Neural progenitor cell (in vitro differentiated cells): ENCODE measurements at regions not wholly inside any gene's neighbourhood (a gene's known extent, or its start where the extent isn't known, plus 50 kb on each side); places are given as distances from the start of the nearest gene placed in this dataset.

Experiments
- CTCF ChIP-seq: fragments of 200-600 bp; sonication (generic); IDR thresholded peaks from 2 replicates; pipeline ENCODE4 v1.5.1; 2017; ENCODE audit warnings: antibody characterized with exemption, mild to moderate bottlenecking
- EZH2 ChIP-seq: fragments of 200-600 bp; sonication (generic); IDR thresholded peaks from 2 replicates; pipeline ENCODE4 v1.6.1; 2017; ENCODE audit warnings: antibody characterized with exemption, mild to moderate bottlenecking, moderate library complexity

- TF ChIP-seq CTCF (no peak), EZH2 (no peak)
These were observed 188.3 kb upstream of the CAMK1G start for GRCh38 chr1:209395169-209395568.
